ENCODE measurements at regions not wholly inside any gene's neighbourhood (a gene's known extent, or its start where the extent isn't known, plus 50 kb on each side); places are given as distances from the start of the nearest gene placed in this dataset.

- no peak overlapping the region for H3K27ac Mint-ChIP-seq
- DNase-seq: no peak
- no peak overlapping the region for H3K4me3 Mint-ChIP-seq
- no peaks in the 10 kb centered on the region for H3K27me3 Mint-ChIP-seq
- peaks cover 28% of the 10 kb centered on the region for H3K4me1 Mint-ChIP-seq
- peaks cover 4% of the 10 kb centered on the region for H3K9me3 Mint-ChIP-seq
- intact Hi-C loops (cut with micrococcal nuclease): no loop called here
- ChIA-PET CTCF (no interaction called here), POLR2A (no interaction called here)
- TF ChIP-seq CTCF (IDR thresholded peaks at IDR 0.05): no peak
- H3K36me3 Mint-ChIP-seq (ENCODE audit: low read depth): peaks cover 2% of the 10 kb centered on the region
- ATAC-seq (ENCODE audit: low read depth): peak; percentile 37
These were observed 230.8 kb downstream of the CD83 start for GRCh38 chr6:14348389-14348788.

GRCh38 chr6:14349507-14349906 is 231.9 kb downstream of the CD83 start:
- Mint-ChIP-seq H3K9me3 (peaks cover 4% of the 10 kb centered on the region), H3K36me3 (ENCODE audit: low read depth) (peaks cover 2% of the 10 kb centered on the region), H3K4me3 (no peak overlapping the region), H3K4me1 (peaks cover 30% of the 10 kb centered on the region), H3K27me3 (no peaks in the 10 kb centered on the region), H3K27ac (no peak overlapping the region)
- POLR2A ChIA-PET: no interaction called here
- ATAC-seq (ENCODE audit: low read depth) (no peak), DNase-seq (no peak)
- CTCF ChIA-PET: no interaction called here
- intact Hi-C loops (cut with micrococcal nuclease): no loop called here
- no peak for TF ChIP-seq CTCF (IDR thresholded peaks at IDR 0.05)

- H3K4me1 Mint-ChIP-seq: peaks cover 36% of the 10 kb centered on the region
- peaks cover 2% of the 10 kb centered on the region for H3K36me3 Mint-ChIP-seq (ENCODE audit: low read depth)
- H3K9me3 Mint-ChIP-seq: peaks cover 4% of the 10 kb centered on the region
- H3K4me3 Mint-ChIP-seq: no peak overlapping the region
- intact Hi-C loops (cut with micrococcal nuclease): no loop called here
- H3K27me3 Mint-ChIP-seq: no peaks in the 10 kb centered on the region
- no peak for TF ChIP-seq CTCF (IDR thresholded peaks at IDR 0.05)
- DNase-seq: no peak
- ATAC-seq (ENCODE audit: low read depth): no peak
- ChIA-PET CTCF (no interaction called here), POLR2A (no interaction called here)
- no peak overlapping the region for H3K27ac Mint-ChIP-seq
These were observed 232.6 kb downstream of the CD83 start for GRCh38 chr6:14350210-14350609.

- no peak for DNase-seq
- H3K27ac Mint-ChIP-seq: no peak overlapping the region
- no peak for TF ChIP-seq CTCF (IDR thresholded peaks at IDR 0.05)
- H3K27me3 Mint-ChIP-seq: no peaks in the 10 kb centered on the region
- peaks cover 2% of the 10 kb centered on the region for H3K36me3 Mint-ChIP-seq (ENCODE audit: low read depth)
- intact Hi-C loops (cut with micrococcal nuclease): no loop called here
- no peak for ATAC-seq (ENCODE audit: low read depth)
- peaks cover 4% of the 10 kb centered on the region for H3K9me3 Mint-ChIP-seq
- ChIA-PET POLR2A (no interaction called here), CTCF (no interaction called here)
- H3K4me3 Mint-ChIP-seq: no peak overlapping the region
- H3K4me1 Mint-ChIP-seq: peaks cover 34% of the 10 kb centered on the region
These were observed 235.7 kb downstream of the CD83 start for GRCh38 chr6:14353281-14353680.

- peaks cover 2% of the 10 kb centered on the region for H3K36me3 Mint-ChIP-seq (ENCODE audit: low read depth)
- ATAC-seq (ENCODE audit: low read depth): no peak
- peaks cover 29% of the 10 kb centered on the region for H3K4me1 Mint-ChIP-seq
- H3K27me3 Mint-ChIP-seq: no peaks in the 10 kb centered on the region
- H3K4me3 Mint-ChIP-seq: no peak overlapping the region
- H3K9me3 Mint-ChIP-seq: peaks cover 4% of the 10 kb centered on the region
- TF ChIP-seq CTCF (IDR thresholded peaks at IDR 0.05): no peak
- CTCF ChIA-PET: no interaction called here
- intact Hi-C loops (cut with micrococcal nuclease): no loop called here
- POLR2A ChIA-PET: no interaction called here
- H3K27ac Mint-ChIP-seq: no peak overlapping the region
- DNase-seq: no peak
These were observed 236.2 kb downstream of the CD83 start for GRCh38 chr6:14353798-14354197.

Data from activated B cell treated with CpG ODN at 0.5 μM for 24 hours (primary cell).